ENCODE measurements at regions not wholly inside any gene's neighbourhood (a gene's known extent, or its start where the extent isn't known, plus 50 kb on each side); places are given as distances from the start of the nearest gene placed in this dataset.
"Not testable (repeated sequence)": the region's sequence is repeated elsewhere in the genome, so short reads cannot be mapped to it uniquely, and the experiment has no call there.

- TF ChIP-seq CTCF (IDR thresholded peaks at IDR 0.05; ENCODE audit: control extremely low read depth, extremely low read depth, low read depth, missing control alignments): no peak
- POLR2A ChIA-PET: no interaction called here
- no peak for DNase-seq (ENCODE audit: extremely low spot score)
- CTCF ChIA-PET: no interaction called here
These were observed 121.5 kb upstream of the RNF32 start for GRCh38 chr7:156519070-156519469.

- ChIA-PET CTCF (no interaction called here), POLR2A (no interaction called here)
- no peak for TF ChIP-seq CTCF (IDR thresholded peaks at IDR 0.05; ENCODE audit: control extremely low read depth, extremely low read depth, low read depth, missing control alignments)
- no peak for DNase-seq (ENCODE audit: extremely low spot score)
These were observed 122.1 kb upstream of the RNF32 start for GRCh38 chr7:156518466-156518865.

GRCh38 chr7:156517858-156518257, 122.7 kb upstream of the RNF32 start:
- POLR2A ChIA-PET; CTCF ChIA-PET; DNase-seq (ENCODE audit: extremely low spot score): not testable (repeated sequence)

- ChIA-PET CTCF (no interaction called here), POLR2A (no interaction called here)
- TF ChIP-seq CTCF (IDR thresholded peaks at IDR 0.05; ENCODE audit: control extremely low read depth, extremely low read depth, low read depth, missing control alignments): no peak
- DNase-seq (ENCODE audit: extremely low spot score): no peak
These were observed 123.7 kb upstream of the RNF32 start for GRCh38 chr7:156516791-156517378.

GRCh38 chr7:156515911-156516790, 124.4 kb upstream of the RNF32 start:
- no peak for TF ChIP-seq CTCF (IDR thresholded peaks at IDR 0.05; ENCODE audit: control extremely low read depth, extremely low read depth, low read depth, missing control alignments)
- POLR2A ChIA-PET: no interaction called here
- DNase-seq (ENCODE audit: extremely low spot score): no peak
- CTCF ChIA-PET: interaction anchor here (1.0 kb wide), 1 partner anchor 11 kb away, joined by 3 read pairs; no protein-coding TSS in a partner anchor

GRCh38 chr7:156514851-156515250, 125.7 kb upstream of the RNF32 start:
- no peak for TF ChIP-seq CTCF (IDR thresholded peaks at IDR 0.05; ENCODE audit: control extremely low read depth, extremely low read depth, low read depth, missing control alignments)
- POLR2A ChIA-PET: no interaction called here

GRCh38 chr7:156511426-156511825, 129.1 kb upstream of the RNF32 start:
- no peak for TF ChIP-seq CTCF (IDR thresholded peaks at IDR 0.05; ENCODE audit: control extremely low read depth, extremely low read depth, low read depth, missing control alignments)
- ChIA-PET CTCF (no interaction called here), POLR2A (no interaction called here)
- no peak for DNase-seq (ENCODE audit: extremely low spot score)

More at GRCh38 chr7:156514851-156515250, 125.7 kb upstream of the RNF32 start:
- CTCF ChIA-PET: interaction anchor here (1.0 kb wide), 1 partner anchor 10 kb away, joined by 3 read pairs; no protein-coding TSS in a partner anchor
- no peak for DNase-seq (ENCODE audit: extremely low spot score)
